Urothelium cell line (cell line): ENCODE measurements at regions not wholly inside any gene's neighbourhood (a gene's known extent, or its start where the extent isn't known, plus 50 kb on each side); places are given as distances from the start of the nearest gene placed in this dataset.

Experiments
- DNase-seq: peaks from one replicate; pipeline ENCODE4 v3.0.0; 2011; ENCODE audit warnings: low spot score, mixed read lengths
- FAIRE-seq: peaks from 2 replicates; lab custom pipeline; 2011; peaks lifted over from hg19 to GRCh38; lab: Jason Lieb, UNC

- DNase-seq (no peak), FAIRE-seq (no peak)
These were observed 233.9 kb upstream of the SGCD start for GRCh38 chr5:156093024-156093423.

- DNase-seq: peak; percentile 27
- no peak for FAIRE-seq
These were observed 233.0 kb upstream of the SGCD start for GRCh38 chr5:156094001-156094400.

DNA sequence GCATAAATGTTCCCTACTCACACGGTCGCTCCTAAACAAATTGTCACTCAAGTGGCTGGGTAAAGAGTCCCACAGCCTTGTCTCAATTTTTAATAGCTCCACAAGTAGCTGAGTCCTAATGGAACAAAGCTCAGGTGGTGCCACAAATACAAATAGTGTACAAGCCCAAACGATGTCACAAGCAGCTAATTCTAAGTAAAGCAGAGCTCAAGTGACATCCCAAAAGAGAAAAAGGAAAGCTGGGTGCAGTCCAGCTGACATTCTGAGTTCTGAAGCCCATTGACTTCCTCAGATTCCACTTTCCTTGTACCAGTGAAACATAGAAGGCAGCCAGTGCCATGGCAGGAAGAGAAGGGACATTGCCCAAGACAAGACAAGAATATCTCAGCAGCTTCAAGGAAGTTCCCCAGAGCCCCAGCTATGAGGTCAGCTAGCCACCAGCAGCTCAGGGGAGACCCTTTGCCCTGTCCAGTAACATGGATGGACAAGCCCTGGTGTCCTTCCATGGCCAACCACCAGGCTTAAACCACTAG, 231.2 kb upstream of the SGCD start:
- FAIRE-seq: no peak

DNA sequence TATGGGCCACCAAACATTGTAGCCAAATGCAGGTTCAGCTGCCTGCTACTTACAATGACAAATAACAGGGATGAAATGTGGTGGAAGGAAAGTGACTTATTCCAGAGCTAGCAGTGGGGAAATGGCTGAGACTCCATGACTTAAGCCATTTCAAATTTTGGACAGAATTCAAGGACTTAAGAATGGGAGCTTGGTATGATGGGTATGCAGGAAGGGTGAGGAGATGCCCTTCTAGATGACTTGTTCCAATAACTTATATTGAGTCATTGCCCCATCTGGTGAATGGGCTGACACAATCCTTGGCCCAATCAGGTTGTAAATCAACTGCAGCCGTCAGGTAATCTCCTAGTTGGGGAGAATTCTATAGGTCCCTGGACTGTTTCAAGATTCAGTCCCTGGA, 230.7 kb upstream of the SGCD start:
- no peak for FAIRE-seq
- DNase-seq: peak; percentile 27

More for the DNA sequence above, 231.2 kb upstream of the SGCD start:
- DNase-seq: no peak

DNA sequence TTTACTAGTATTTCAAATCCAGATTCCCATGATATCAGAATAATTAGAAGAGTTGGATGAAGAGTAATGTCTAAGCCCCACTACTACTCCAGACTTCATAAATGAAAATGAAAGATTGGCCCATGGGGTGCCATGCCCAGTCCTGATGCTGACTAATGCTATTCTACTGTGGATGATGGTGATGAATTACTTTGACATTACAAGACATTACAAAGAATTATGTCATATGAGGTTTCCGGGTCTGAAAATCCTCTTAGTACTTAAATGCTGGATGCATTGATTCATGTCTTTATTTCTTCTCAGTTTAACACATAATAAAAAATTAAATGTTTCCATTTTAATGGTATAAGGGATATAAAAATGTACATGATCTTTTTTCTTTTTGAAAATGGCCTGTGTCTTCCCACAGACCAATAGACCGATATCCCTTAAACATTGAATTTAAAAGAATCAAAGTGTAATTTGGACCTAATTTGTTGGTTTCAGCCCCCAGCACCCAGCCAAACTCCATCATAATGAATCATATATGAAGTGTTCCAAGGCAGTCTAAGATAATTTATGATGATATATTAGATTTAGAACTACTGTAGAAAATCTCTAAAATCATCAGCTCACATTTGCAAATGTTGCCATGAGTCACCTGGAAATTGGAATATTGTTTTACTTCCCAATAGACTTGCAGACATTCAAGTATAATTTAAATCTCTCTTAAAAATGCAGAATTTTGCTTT, 223.6 kb upstream of the SGCD start:
- peak; percentile 24 for DNase-seq
- FAIRE-seq: no peak

- no peak for DNase-seq
- FAIRE-seq: no peak
These were observed 217.5 kb upstream of the SGCD start for GRCh38 chr5:156109317-156110023.

GRCh38 chr5:156119692-156120091, 207.3 kb upstream of the SGCD start:
- DNase-seq (no peak), FAIRE-seq (no peak)

GRCh38 chr5:156120777-156121176, 206.2 kb upstream of the SGCD start:
- FAIRE-seq (no peak), DNase-seq (peak; percentile 23)

DNA sequence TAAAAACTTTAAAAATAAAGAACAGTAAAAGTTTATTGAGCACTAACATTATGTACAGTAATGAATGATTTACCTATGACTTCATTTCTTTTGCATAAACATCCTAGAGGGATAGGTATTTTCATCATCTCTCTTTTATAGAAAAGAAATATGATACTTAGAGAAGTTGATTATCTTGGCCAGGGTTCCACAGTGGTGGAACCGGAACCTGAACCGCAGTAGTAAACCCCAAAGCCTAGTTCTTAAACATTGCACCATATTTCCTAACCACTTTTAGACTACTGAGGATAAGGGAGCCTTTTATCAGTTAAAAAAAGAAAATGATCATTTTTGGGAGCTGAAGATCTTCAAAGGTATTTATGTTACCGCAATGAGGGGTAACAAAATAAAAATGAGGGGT, 205.7 kb upstream of the SGCD start:
- no peak for FAIRE-seq
- peak; percentile 11 for DNase-seq

DNA sequence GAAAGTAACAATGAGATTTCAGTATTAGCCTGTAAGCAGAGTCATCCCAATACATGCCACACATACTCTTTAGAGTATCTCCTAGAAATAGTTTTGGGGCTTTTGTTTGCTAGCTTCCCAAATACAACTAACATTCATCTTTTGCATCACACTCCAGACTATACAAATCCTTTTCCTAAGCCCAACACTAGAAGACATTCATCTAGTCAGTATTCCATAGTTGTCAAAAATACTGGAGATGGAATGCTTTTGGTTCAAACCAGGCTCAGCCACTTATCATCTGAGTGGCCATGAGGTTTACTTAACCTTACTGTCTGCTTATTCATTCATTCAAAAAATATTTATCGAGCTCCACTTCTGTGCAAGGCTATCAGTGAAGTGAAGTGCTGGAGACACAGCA, 205.1 kb upstream of the SGCD start:
- FAIRE-seq (no peak), DNase-seq (no peak)

DNA sequence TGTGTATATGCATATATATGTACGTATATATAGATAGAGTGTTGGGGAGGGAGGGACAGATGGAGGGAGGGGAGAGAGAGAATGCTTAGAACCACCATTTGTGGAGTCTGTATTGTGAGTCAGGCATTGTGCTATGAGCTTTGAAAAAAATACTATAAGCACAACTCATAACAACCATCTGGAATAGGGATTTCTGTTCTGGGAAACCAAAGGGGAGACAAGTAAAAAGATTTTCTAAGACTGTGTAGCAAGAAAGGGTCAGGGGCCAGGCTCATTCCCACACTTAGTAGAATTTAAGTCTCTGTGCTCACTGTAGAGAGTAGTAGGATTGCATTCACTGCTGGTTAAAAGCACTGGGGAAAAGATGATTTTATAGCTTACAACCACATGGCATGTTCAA, 202.3 kb upstream of the SGCD start:
- DNase-seq (no peak), FAIRE-seq (no peak)

- no peak for FAIRE-seq
- DNase-seq: no peak
These were observed 201.8 kb upstream of the SGCD start for GRCh38 chr5:156125118-156125517.

DNA sequence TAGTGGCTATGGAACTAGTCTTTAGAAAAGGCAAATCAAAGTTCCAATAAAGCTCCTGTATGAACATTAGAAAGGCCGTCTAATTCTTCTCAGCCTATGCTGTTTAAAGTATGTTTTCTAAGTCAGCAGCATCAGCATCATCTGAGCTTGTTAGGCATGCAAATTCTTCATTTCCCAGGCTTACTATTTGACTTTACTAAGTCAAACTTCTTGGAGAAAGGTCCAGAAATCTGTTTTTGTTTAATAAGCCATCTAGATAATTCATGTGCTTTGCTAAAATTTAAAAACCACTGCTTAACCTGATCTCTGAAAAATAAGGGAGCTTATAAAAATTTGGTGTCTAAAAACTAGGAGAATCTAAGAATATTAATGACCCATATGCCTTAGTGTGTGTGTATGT, 200.2 kb upstream of the SGCD start:
- no peak for FAIRE-seq
- no peak for DNase-seq

DNA sequence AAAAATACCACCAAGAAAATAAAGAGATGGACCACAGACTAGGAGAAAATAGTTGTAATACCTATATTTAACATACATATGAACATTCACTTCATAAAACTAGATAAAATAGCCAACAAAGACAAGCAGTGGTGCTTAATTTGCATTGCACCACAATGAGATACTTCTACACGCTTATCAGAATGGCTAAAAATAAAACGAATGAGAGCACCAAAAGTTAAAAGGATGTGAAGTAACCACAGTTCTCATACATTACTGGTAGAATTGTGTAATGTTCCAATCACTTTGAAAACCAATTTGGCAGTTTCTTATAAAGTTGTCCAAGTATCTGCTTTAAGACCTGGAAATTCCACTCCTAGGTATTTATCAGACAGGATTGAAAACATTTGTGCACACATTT, 198.9 kb upstream of the SGCD start:
- FAIRE-seq (no peak), DNase-seq (no peak)

- FAIRE-seq (no peak), DNase-seq (no peak)
These were observed 192.7 kb upstream of the SGCD start for GRCh38 chr5:156134216-156134615.

GRCh38 chr5:156135531-156135930, 191.4 kb upstream of the SGCD start:
- no peak for FAIRE-seq
- no peak for DNase-seq

DNA sequence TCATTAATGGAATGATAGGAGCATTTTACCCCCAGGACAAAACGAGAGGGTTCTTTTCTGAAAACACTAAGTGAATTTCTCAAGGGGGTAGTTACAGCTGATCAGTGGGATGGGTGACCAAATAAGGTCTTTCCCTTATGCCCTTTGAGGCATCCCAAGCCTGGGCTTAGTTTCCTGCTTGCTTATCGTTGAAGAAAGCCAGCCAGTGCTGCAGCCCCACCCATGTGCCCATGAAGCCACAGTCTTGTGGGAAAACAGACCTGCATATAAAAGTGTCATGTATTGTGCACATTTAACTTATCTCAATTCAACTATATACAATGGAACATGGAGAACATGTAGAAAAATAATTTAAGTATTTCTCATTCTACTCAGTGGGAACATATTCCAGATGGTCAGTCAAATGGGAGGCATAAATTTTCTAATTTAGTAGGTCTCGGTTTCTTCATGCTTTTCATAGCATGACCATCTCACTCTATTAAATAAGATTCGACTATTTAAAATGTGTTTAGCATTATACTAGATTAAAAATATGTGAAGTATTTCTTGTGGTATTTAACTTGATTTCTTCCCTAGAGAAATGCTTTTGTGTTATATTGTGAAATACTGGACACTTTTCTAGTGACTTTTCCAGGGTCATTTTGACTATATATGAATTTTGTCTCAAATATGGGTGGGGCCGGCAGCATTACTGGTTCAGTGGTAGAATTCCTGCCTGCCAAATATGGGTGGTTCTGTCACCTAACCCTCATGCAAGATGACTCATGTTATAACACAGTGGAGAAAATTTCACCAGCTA, 189.7 kb upstream of the SGCD start:
- FAIRE-seq: no peak
- peak; percentile 23 for DNase-seq

- FAIRE-seq (no peak), DNase-seq (no peak)
These were observed 184.1 kb upstream of the SGCD start for GRCh38 chr5:156142867-156143266.

- FAIRE-seq: no peak
- DNase-seq: peak; percentile 8
These were observed 179.6 kb upstream of the SGCD start for GRCh38 chr5:156147261-156147943.

GRCh38 chr5:156147944-156148285, 179.0 kb upstream of the SGCD start:
- no peak for FAIRE-seq

GRCh38 chr5:156148301-156148700, 178.7 kb upstream of the SGCD start:
- FAIRE-seq (no peak), DNase-seq (no peak)

More at GRCh38 chr5:156147944-156148285, 179.0 kb upstream of the SGCD start:
- DNase-seq: no peak
